ENCODE measurements at regions not wholly inside any gene's neighbourhood (a gene's known extent, or its start where the extent isn't known, plus 50 kb on each side); places are given as distances from the start of the nearest gene placed in this dataset.

- TF ChIP-seq POLR2AphosphoS5 (IDR thresholded peaks at IDR 0.05) (no peak), POLR2A (IDR thresholded peaks at IDR 0.05) (no peak)
- TF ChIP-seq, protein P1, sequence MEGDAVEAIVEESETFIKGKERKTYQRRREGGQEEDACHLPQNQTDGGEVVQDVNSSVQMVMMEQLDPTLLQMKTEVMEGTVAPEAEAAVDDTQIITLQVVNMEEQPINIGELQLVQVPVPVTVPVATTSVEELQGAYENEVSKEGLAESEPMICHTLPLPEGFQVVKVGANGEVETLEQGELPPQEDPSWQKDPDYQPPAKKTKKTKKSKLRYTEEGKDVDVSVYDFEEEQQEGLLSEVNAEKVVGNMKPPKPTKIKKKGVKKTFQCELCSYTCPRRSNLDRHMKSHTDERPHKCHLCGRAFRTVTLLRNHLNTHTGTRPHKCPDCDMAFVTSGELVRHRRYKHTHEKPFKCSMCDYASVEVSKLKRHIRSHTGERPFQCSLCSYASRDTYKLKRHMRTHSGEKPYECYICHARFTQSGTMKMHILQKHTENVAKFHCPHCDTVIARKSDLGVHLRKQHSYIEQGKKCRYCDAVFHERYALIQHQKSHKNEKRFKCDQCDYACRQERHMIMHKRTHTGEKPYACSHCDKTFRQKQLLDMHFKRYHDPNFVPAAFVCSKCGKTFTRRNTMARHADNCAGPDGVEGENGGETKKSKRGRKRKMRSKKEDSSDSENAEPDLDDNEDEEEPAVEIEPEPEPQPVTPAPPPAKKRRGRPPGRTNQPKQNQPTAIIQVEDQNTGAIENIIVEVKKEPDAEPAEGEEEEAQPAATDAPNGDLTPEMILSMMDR (IDR thresholded peaks at IDR 0.05) = no peak
Observed at GRCh38 chr7:97450516-97450915, 281.4 kb upstream of the TAC1 start.

All from gastroesophageal sphincter (tissue), 3 donors.